MM.1S (cell line): ENCODE measurements at regions not wholly inside any gene's neighbourhood (a gene's known extent, or its start where the extent isn't known, plus 50 kb on each side); places are given as distances from the start of the nearest gene placed in this dataset.

Experiments used
- DNase-seq: peaks from one replicate; pipeline ENCODE4 v3.0.0-alpha.2; 2015
- H2AFZ ChIP-seq: fragments of 300-600 bp; sonication (generic); 2 replicates; pipeline ENCODE4 v1.6.0; 2016; ENCODE audit warnings: antibody characterized with exemption, low read length
- H3F3A ChIP-seq: fragments of 300-600 bp; sonication (generic); 2 replicates; pipeline ENCODE4 v1.6.1; 2016; ENCODE audit warnings: mild to moderate bottlenecking, antibody characterized with exemption, low read length, moderate library complexity, mixed read lengths; ENCODE audit not compliant: insufficient read depth
- H3K27ac ChIP-seq: fragments of 300-600 bp; sonication (generic); 2 replicates; pipeline ENCODE4 v1.5.1; 2016; ENCODE audit warnings: mild to moderate bottlenecking, low read length
- H3K27me3 ChIP-seq: fragments of 300-600 bp; sonication (generic); replicated peaks from 2 replicates; pipeline ENCODE4 v1.6.0; 2016; ENCODE audit warnings: low read length; ENCODE audit not compliant: insufficient read depth
- H3K36me3 ChIP-seq: fragments of 300-600 bp; sonication (generic); replicated peaks from 2 replicates; pipeline ENCODE4 v1.6.1; 2016; ENCODE audit warnings: mild to moderate bottlenecking, low read length, mixed read lengths; ENCODE audit not compliant: insufficient read depth
- H3K4me1 ChIP-seq: fragments of 300-600 bp; sonication (generic); 2 replicates; pipeline ENCODE4 v1.6.1; 2016; ENCODE audit warnings: low read length, mixed read lengths
- H3K4me2 ChIP-seq: fragments of 300-600 bp; sonication (generic); 2 replicates; pipeline ENCODE4 v1.6.0; 2016; ENCODE audit warnings: low read depth, low read length
- H3K4me3 ChIP-seq: fragments of 300-600 bp; sonication (generic); 2 replicates; pipeline ENCODE4 v1.5.1; 2016; ENCODE audit warnings: low read length, mixed read lengths
- H3K79me2 ChIP-seq: fragments of 300-600 bp; sonication (generic); 2 replicates; pipeline ENCODE4 v1.6.1; 2016; ENCODE audit warnings: mixed run types, low read length, mixed read lengths
- H3K9ac ChIP-seq: fragments of 300-600 bp; sonication (generic); 2 replicates; pipeline ENCODE4 v1.6.1; 2016; ENCODE audit warnings: low read length, mixed read lengths
- H3K9me2 ChIP-seq: fragments of 300-600 bp; sonication (generic); replicated peaks from 2 replicates; pipeline ENCODE4 v1.6.1; 2016; ENCODE audit warnings: mild to moderate bottlenecking, low read length, mixed read lengths; ENCODE audit not compliant: insufficient read depth
- H3K9me3 ChIP-seq: fragments of 300-600 bp; sonication (generic); replicated peaks from 2 replicates; pipeline ENCODE4 v1.6.1; 2016; ENCODE audit warnings: mild to moderate bottlenecking, low read length, mixed read lengths; ENCODE audit not compliant: insufficient read depth
- H4K20me1 ChIP-seq: fragments of 300-600 bp; sonication (generic); 2 replicates; pipeline ENCODE4 v1.6.1; 2016; ENCODE audit warnings: mild to moderate bottlenecking, low read length, moderate library complexity, mixed read lengths; ENCODE audit not compliant: insufficient read depth
- EZH2 ChIP-seq: fragments of 300-600 bp; sonication (generic); optimal IDR thresholded peaks from 2 replicates; pipeline ENCODE3; 2017; ENCODE audit warnings: low read depth, mild to moderate bottlenecking, antibody characterized with exemption, low read length, mixed read lengths
- EZH2phosphoT487 ChIP-seq: fragments of 300-600 bp; sonication (generic); IDR thresholded peaks from 2 replicates; pipeline ENCODE4 v1.6.1; 2018; ENCODE audit warnings: antibody characterized with exemption, low read length
- TF ChIP-seq, protein P1 (sequence below): fragments of 300-600 bp; sonication (generic); IDR thresholded peaks from 2 replicates; pipeline ENCODE4 v1.5.1; 2016; ENCODE audit warnings: antibody characterized with exemption, low read length, mixed read lengths

DNA sequence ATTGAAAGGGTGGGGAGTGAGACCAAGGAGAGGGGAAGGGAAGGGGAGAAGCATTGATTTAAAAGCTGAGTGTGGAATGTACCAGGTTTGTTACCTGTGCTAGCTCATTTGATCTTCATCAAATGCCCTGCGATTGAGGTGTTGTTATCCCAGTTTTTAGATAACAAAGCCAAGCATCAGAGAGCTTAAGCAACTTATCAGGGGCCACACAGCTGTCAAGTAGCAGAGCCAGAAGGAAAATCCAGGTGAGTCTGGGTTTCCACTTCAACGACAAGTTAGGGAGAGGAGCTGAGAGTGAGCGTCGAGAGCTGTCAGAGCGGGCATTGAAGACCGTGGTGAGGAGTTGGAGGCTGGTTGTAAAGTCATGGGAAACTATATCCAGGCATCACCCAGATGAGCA, 146.9 kb upstream of the IRF2BP2 start:
- Histone ChIP-seq H3K9me3 (no peaks in the 10 kb centered on the region), H3F3A (no peaks in the 10 kb centered on the region), H3K27me3 (no peaks in the 10 kb centered on the region), H3K79me2 (no peaks in the 10 kb centered on the region), H2AFZ (no peak overlapping the region), H3K4me2 (no peak overlapping the region), H3K9me2 (no peaks in the 10 kb centered on the region), H3K4me1 (no peaks in the 10 kb centered on the region), H3K4me3 (no peak overlapping the region), H3K36me3 (no peaks in the 10 kb centered on the region), H3K9ac (no peak overlapping the region), H4K20me1 (no peaks in the 10 kb centered on the region), H3K27ac (no peak overlapping the region)
- DNase-seq, result no peak
- TF ChIP-seq, protein P1, sequence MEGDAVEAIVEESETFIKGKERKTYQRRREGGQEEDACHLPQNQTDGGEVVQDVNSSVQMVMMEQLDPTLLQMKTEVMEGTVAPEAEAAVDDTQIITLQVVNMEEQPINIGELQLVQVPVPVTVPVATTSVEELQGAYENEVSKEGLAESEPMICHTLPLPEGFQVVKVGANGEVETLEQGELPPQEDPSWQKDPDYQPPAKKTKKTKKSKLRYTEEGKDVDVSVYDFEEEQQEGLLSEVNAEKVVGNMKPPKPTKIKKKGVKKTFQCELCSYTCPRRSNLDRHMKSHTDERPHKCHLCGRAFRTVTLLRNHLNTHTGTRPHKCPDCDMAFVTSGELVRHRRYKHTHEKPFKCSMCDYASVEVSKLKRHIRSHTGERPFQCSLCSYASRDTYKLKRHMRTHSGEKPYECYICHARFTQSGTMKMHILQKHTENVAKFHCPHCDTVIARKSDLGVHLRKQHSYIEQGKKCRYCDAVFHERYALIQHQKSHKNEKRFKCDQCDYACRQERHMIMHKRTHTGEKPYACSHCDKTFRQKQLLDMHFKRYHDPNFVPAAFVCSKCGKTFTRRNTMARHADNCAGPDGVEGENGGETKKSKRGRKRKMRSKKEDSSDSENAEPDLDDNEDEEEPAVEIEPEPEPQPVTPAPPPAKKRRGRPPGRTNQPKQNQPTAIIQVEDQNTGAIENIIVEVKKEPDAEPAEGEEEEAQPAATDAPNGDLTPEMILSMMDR, result no peak
- TF ChIP-seq EZH2phosphoT487 (no peak), EZH2 (no peak)

DNA sequence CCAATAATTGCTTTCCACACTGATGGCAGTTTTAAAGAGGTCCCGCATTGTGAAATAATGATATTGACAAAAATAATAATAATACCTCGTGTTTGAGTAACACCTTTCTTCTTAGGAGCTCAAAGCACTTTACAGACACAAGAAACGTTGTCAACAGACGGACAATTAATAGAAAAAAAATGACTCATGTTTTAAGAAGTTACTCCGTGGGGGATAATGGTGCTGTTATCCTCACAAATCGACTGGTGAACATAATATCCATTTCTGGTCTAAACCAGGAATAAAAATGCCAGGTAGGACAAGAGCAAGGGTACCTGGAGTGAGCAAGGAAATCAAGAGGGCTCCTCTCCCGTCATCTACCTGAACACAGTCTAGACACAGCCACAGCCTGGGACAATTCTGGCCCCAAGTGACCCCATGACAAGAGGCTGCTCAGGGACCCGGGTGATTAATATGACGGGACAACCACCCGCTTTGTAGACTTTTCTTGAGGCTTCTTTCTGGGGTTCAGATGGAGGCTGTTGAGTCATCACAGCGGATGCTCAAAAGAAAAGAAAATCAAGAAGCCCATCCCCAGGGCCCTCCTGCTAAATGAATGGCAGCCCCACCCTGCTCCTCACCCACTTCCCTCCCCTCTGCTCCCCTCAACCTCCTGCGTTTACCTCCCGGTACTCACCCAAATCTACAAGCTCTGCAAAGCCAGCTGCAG, 146.2 kb upstream of the IRF2BP2 start:
- no peaks in the 10 kb centered on the region for H4K20me1 ChIP-seq
- H3K4me3 ChIP-seq, result no peak overlapping the region
- no peaks in the 10 kb centered on the region for H3K4me1 ChIP-seq
- H3K4me2 ChIP-seq, result no peak overlapping the region
- no peaks in the 10 kb centered on the region for H3K9me2 ChIP-seq
- no peaks in the 10 kb centered on the region for H3F3A ChIP-seq
- H3K27ac ChIP-seq, result no peak overlapping the region
- H3K27me3 ChIP-seq, result no peaks in the 10 kb centered on the region
- no peak for DNase-seq
- no peaks in the 10 kb centered on the region for H3K36me3 ChIP-seq
- no peaks in the 10 kb centered on the region for H3K9me3 ChIP-seq
- TF ChIP-seq, protein P1, result no peak
- TF ChIP-seq EZH2, result no peak
- TF ChIP-seq EZH2phosphoT487, result no peak
- H3K79me2 ChIP-seq, result no peaks in the 10 kb centered on the region
- no peak overlapping the region for H3K9ac ChIP-seq
- H2AFZ ChIP-seq, result no peak overlapping the region

DNA sequence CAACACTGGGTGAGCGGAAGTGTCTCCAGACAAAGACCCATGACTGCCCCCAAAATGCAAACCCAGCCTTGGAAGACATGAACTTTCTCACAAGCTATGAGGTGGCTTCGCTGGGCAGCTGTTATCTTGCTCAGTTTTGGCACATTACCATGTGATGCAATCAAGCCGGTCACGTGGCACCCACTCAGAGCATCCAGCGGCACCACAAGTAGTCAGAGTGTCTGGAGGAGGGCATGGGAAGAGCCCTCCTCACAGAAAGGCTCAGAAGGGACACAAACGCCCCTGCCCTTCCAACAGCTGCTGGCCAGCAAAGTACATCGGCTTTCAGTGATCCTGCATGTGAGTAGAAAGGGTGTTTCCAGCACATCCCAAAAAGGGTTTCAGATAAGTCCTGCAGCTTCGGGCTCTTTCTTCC, 145.5 kb upstream of the IRF2BP2 start:
- Histone ChIP-seq H3F3A (no peaks in the 10 kb centered on the region), H3K79me2 (no peaks in the 10 kb centered on the region), H3K27me3 (no peaks in the 10 kb centered on the region), H3K4me3 (no peak overlapping the region), H2AFZ (no peak overlapping the region), H3K4me1 (no peaks in the 10 kb centered on the region), H3K9me3 (no peaks in the 10 kb centered on the region), H3K9ac (no peak overlapping the region), H3K27ac (no peak overlapping the region), H4K20me1 (no peaks in the 10 kb centered on the region), H3K9me2 (no peaks in the 10 kb centered on the region), H3K36me3 (no peaks in the 10 kb centered on the region), H3K4me2 (no peak overlapping the region)
- TF ChIP-seq, protein P1, result no peak
- TF ChIP-seq EZH2phosphoT487 (no peak), EZH2 (no peak)
- no peak for DNase-seq
